ENCODE measurements at regions not wholly inside any gene's neighbourhood (a gene's known extent, or its start where the extent isn't known, plus 50 kb on each side); places are given as distances from the start of the nearest gene placed in this dataset.

DNA sequence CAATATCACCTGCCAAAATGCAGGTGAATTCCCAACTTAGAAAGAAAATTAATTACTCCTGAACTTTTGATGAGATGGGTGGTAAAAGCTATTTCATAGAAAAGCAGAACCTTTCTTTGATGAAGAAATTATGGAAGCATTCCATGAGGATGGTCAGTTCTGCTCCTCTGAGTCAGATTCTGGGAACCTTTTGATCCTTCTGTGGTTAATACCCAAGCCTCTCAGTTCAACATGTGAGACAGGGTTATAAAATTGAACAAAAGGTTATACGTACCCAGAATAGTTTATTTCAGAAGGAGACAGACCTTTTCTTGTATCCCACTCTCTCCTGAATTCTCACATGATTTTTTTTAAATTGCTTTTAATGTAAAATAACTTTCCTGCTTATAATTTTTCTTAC is 767.6 kb upstream of the ADAMTS16 start:
- TF ChIP-seq, protein P1, sequence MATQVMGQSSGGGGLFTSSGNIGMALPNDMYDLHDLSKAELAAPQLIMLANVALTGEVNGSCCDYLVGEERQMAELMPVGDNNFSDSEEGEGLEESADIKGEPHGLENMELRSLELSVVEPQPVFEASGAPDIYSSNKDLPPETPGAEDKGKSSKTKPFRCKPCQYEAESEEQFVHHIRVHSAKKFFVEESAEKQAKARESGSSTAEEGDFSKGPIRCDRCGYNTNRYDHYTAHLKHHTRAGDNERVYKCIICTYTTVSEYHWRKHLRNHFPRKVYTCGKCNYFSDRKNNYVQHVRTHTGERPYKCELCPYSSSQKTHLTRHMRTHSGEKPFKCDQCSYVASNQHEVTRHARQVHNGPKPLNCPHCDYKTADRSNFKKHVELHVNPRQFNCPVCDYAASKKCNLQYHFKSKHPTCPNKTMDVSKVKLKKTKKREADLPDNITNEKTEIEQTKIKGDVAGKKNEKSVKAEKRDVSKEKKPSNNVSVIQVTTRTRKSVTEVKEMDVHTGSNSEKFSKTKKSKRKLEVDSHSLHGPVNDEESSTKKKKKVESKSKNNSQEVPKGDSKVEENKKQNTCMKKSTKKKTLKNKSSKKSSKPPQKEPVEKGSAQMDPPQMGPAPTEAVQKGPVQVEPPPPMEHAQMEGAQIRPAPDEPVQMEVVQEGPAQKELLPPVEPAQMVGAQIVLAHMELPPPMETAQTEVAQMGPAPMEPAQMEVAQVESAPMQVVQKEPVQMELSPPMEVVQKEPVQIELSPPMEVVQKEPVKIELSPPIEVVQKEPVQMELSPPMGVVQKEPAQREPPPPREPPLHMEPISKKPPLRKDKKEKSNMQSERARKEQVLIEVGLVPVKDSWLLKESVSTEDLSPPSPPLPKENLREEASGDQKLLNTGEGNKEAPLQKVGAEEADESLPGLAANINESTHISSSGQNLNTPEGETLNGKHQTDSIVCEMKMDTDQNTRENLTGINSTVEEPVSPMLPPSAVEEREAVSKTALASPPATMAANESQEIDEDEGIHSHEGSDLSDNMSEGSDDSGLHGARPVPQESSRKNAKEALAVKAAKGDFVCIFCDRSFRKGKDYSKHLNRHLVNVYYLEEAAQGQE (IDR thresholded peaks at IDR 0.05; ENCODE audit: insufficient read depth in 1 of 2, low read depth in 2 of 2, low read length in 2 of 2), result no peak
- TF ChIP-seq TAF1 (IDR thresholded peaks at IDR 0.05; ENCODE audit: borderline replicate concordance, insufficient read depth, low read length), result no peak
- no peak for TF ChIP-seq POLR2AphosphoS5 (IDR thresholded peaks at IDR 0.05; ENCODE audit: low read depth, low read length)

Data from PFSK-1 (cell line).